Neural crest cell (in vitro differentiated cells): ENCODE measurements at regions not wholly inside any gene's neighbourhood (a gene's known extent, or its start where the extent isn't known, plus 50 kb on each side); places are given as distances from the start of the nearest gene placed in this dataset.

Experiments used
- DNase-seq: peaks from one replicate; pipeline ENCODE4 v3.0.0; 2021; ENCODE audit warnings: low read depth, mixed read lengths, low spot score
- H3K27ac Mint-ChIP-seq: one replicate; pipeline ENCODE4 v1.8.0; 2021; ENCODE audit warnings: mild to moderate bottlenecking, mixed read lengths; ENCODE audit not compliant: unreplicated experiment
- H3K27me3 Mint-ChIP-seq: 2 replicates; pipeline ENCODE4 v1.8.0; 2021; ENCODE audit warnings: low read depth, mild to moderate bottlenecking, mixed read lengths
- H3K36me3 Mint-ChIP-seq: 2 replicates; pipeline ENCODE4 v1.8.0; 2021; ENCODE audit warnings: low read depth, mild to moderate bottlenecking, mixed read lengths
- H3K4me1 Mint-ChIP-seq: 2 replicates; pipeline ENCODE4 v1.8.0; 2021; ENCODE audit warnings: mixed read lengths
- H3K4me3 Mint-ChIP-seq: one replicate; pipeline ENCODE4 v1.8.0; 2021; ENCODE audit warnings: mild to moderate bottlenecking, mixed read lengths
- H3K9me3 Mint-ChIP-seq: 2 replicates; pipeline ENCODE4 v1.8.0; 2021; ENCODE audit warnings: mixed read lengths
- CTCF ChIP-seq: fragments of 200-600 bp; sonication (generic); conservative IDR thresholded peaks from 2 replicates; pipeline ENCODE4 v1.5.0; 2021; ENCODE audit warnings: antibody characterized with exemption, mild to moderate bottlenecking

- TF ChIP-seq CTCF = no peak
- no peaks in the 10 kb centered on the region for H3K27me3 Mint-ChIP-seq
- no peaks in the 10 kb centered on the region for H3K9me3 Mint-ChIP-seq
- no peaks in the 10 kb centered on the region for H3K36me3 Mint-ChIP-seq
- H3K4me1 Mint-ChIP-seq = peaks cover 37% of the 10 kb centered on the region
- peak overlapping the region; percentile 53 for H3K27ac Mint-ChIP-seq
- no peak overlapping the region for H3K4me3 Mint-ChIP-seq
- no peak for DNase-seq
Measured at GRCh38 chr15:95558131-95558530, 772.4 kb upstream of the NR2F2 start.

GRCh38 chr15:95558916-95559315, 771.6 kb upstream of the NR2F2 start:
- DNase-seq = no peak
- H3K4me3 Mint-ChIP-seq = no peak overlapping the region
- H3K9me3 Mint-ChIP-seq = no peaks in the 10 kb centered on the region
- no peak for TF ChIP-seq CTCF
- no peaks in the 10 kb centered on the region for H3K27me3 Mint-ChIP-seq
- peaks cover 37% of the 10 kb centered on the region for H3K4me1 Mint-ChIP-seq
- H3K27ac Mint-ChIP-seq = no peak overlapping the region
- no peaks in the 10 kb centered on the region for H3K36me3 Mint-ChIP-seq

GRCh38 chr15:95559875-95560394, 770.6 kb upstream of the NR2F2 start:
- no peak for DNase-seq
- H3K36me3 Mint-ChIP-seq = no peaks in the 10 kb centered on the region
- peaks cover 37% of the 10 kb centered on the region for H3K4me1 Mint-ChIP-seq
- H3K4me3 Mint-ChIP-seq = no peak overlapping the region
- no peaks in the 10 kb centered on the region for H3K27me3 Mint-ChIP-seq
- H3K27ac Mint-ChIP-seq = peak overlapping the region; percentile 2
- no peaks in the 10 kb centered on the region for H3K9me3 Mint-ChIP-seq
- no peak for TF ChIP-seq CTCF

GRCh38 chr15:95561463-95561862, 769.0 kb upstream of the NR2F2 start:
- Mint-ChIP-seq H3K27me3 (no peaks in the 10 kb centered on the region), H3K27ac (no peak overlapping the region), H3K36me3 (no peaks in the 10 kb centered on the region), H3K4me3 (no peak overlapping the region), H3K9me3 (no peaks in the 10 kb centered on the region), H3K4me1 (peaks cover 24% of the 10 kb centered on the region)
- TF ChIP-seq CTCF = no peak
- no peak for DNase-seq

GRCh38 chr15:95563634-95564033, 766.9 kb upstream of the NR2F2 start:
- Mint-ChIP-seq H3K4me3 (no peak overlapping the region), H3K36me3 (no peaks in the 10 kb centered on the region), H3K9me3 (no peaks in the 10 kb centered on the region), H3K27ac (no peak overlapping the region), H3K4me1 (peaks cover 4% of the 10 kb centered on the region), H3K27me3 (no peaks in the 10 kb centered on the region)
- no peak for DNase-seq
- no peak for TF ChIP-seq CTCF
